AG09309 (cell line): ENCODE measurements at regions not wholly inside any gene's neighbourhood (a gene's known extent, or its start where the extent isn't known, plus 50 kb on each side); places are given as distances from the start of the nearest gene placed in this dataset.

Experiments used
- DNase-seq: peaks from one replicate; pipeline ENCODE4 v3.0.0-alpha.2; 2010; ENCODE audit warnings: low read depth
- H3K4me3 ChIP-seq: 2 replicates; pipeline ENCODE4 v1.5.1; 2011; ENCODE audit warnings: mild to moderate bottlenecking, low read depth, low read length, moderate library complexity; ENCODE audit not compliant: control insufficient read depth
- CTCF ChIP-seq: IDR thresholded peaks from 2 replicates; pipeline ENCODE4 v1.5.1; 2011; ENCODE audit warnings: mild to moderate bottlenecking, low read depth, low read length, inconsistent platforms; ENCODE audit not compliant: insufficient read depth, control insufficient read depth; ENCODE audit errors: missing control alignments

GRCh38 chr13:20344836-20345490, 112.8 kb upstream of the GJB6 start:
- no peak overlapping the region for H3K4me3 ChIP-seq
- DNase-seq: no peak
- TF ChIP-seq CTCF: no peak

GRCh38 chr13:20342311-20342710, 110.2 kb upstream of the GJB6 start:
- H3K4me3 ChIP-seq: no peak overlapping the region
- TF ChIP-seq CTCF: no peak
- no peak for DNase-seq

GRCh38 chr13:20340759-20341171, 108.6 kb upstream of the GJB6 start:
- TF ChIP-seq CTCF: no peak
- DNase-seq: peak; percentile 3
- peak overlapping the region; percentile 19 for H3K4me3 ChIP-seq

GRCh38 chr13:20340136-20340758, 108.1 kb upstream of the GJB6 start:
- peak; percentile 2 for DNase-seq
- H3K4me3 ChIP-seq: peak overlapping the region; percentile 19
- TF ChIP-seq CTCF: no peak

- DNase-seq: no peak
- TF ChIP-seq CTCF: no peak
- H3K4me3 ChIP-seq: no peak overlapping the region
Observed at GRCh38 chr13:20337884-20338551, 105.9 kb upstream of the GJB6 start.

GRCh38 chr13:20336761-20337160, 104.6 kb upstream of the GJB6 start:
- no peak overlapping the region for H3K4me3 ChIP-seq
- no peak for TF ChIP-seq CTCF
- DNase-seq: no peak
